Upper lobe of left lung (tissue), 4 donors: ENCODE measurements at regions not wholly inside any gene's neighbourhood (a gene's known extent, or its start where the extent isn't known, plus 50 kb on each side); places are given as distances from the start of the nearest gene placed in this dataset.

ENCODE experiments used
- CTCF ChIP-seq, 6 experiments: fragments of 450-650 bp in 4 of 6; fragments of 200-600 bp in 2 of 6; sonication (generic) in 2 of 6; IDR thresholded peaks; one replicate each; pipeline ENCODE4 v1.5.1; 2016 to 2019; ENCODE audit warnings: antibody characterized with exemption in 6 of 6
- POLR2A ChIP-seq, 4 donors: fragments of 450-650 bp; IDR thresholded peaks; one replicate each; pipeline ENCODE4 v1.5.1; 2016 to 2017; ENCODE audit warnings: antibody characterized with exemption in 4 of 4, mild to moderate bottlenecking in 2 of 4
- POLR2AphosphoS5 ChIP-seq, 2 donors: sonication (generic); formaldehyde crosslinking; IDR thresholded peaks; one replicate each; pipeline ENCODE4 v1.5.1; 2017; ENCODE audit warnings: antibody characterized with exemption in 2 of 2

- TF ChIP-seq CTCF (IDR thresholded peaks at IDR 0.05) (no peak), POLR2A (IDR thresholded peaks at IDR 0.05) (no peak), POLR2AphosphoS5 (IDR thresholded peaks at IDR 0.05) (no peak)
Measured at GRCh38 chr10:31659665-31660064, 269.0 kb downstream of the ARHGAP12 start.
